HG03064 (cell line): ENCODE measurements at regions not wholly inside any gene's neighbourhood (a gene's known extent, or its start where the extent isn't known, plus 50 kb on each side); places are given as distances from the start of the nearest gene placed in this dataset.
"Not testable (repeated sequence)": the region's sequence is repeated elsewhere in the genome, so short reads cannot be mapped to it uniquely, and the experiment has no call there.

ENCODE experiments used
- ATAC-seq: cut with Tn5 transposase; IDR thresholded peaks from one replicate; pipeline ENCODE4 v1.9.1; 2021; ENCODE audit warnings: low read depth; ENCODE audit not compliant: unreplicated experiment

- no peak for ATAC-seq
Observed at GRCh38 chr13:55155046-55155445, 1985.7 kb upstream of the PRR20A start.

DNA sequence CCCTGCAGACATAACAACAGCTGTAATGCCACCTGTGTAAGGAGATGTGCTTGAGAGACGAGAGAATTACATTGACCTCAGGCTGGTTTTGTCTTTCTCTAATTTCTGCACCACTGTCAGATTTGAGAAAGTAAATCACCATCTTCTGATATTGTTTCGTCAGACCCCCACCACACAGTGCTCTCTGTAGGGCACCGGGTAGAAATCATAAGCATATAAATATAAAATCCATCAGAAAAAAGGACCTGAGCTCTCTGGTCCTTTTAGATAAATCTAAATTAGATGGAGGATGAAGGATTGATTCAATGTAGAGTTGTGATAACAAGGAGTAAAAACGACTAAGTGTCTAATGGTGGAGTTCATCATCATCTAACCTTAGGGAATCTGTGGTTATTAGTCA lies 1981.0 kb upstream of the PRR20A start:
- no peak for ATAC-seq

DNA sequence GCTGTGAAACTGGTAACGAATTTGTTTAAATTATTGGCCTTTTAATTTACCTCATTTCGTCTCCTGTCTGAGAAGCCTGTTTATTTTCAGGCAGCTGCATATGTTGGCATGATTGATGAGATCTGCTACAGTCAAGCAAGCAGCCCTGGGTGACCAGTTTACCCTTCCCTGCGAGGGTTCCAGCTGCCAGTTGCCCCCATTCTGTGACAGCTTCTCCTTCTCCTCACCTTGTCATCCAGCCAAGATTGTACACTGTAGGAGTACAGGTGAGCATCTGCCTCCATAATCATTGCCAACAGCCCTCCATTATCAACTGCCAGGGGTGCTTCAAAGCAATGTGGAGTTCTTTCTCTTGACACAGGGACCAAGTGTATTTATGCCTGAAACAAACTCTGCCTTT lies 1979.9 kb upstream of the PRR20A start:
- no peak for ATAC-seq

GRCh38 chr13:55178582-55178981 lies 1962.1 kb upstream of the PRR20A start:
- ATAC-seq: not testable (repeated sequence)

DNA sequence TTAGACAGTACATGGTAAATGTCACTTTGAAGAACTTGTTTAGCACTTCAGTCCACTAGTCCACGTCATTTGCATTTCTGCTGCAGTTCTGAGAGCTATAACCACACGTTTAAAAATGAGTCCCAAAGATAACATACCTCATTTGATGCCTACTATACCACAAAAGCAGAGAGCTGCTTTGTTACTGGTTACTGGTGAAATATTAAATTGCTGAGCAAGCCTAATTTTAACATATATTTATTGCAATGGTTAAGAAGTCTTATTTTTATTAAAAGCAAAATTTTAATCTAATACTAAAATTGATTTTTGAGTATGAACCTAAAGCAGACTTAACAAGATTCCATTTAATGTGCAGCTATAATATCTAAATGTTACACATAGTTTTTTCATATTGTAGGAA lies 1949.7 kb upstream of the PRR20A start:
- ATAC-seq: no peak

DNA sequence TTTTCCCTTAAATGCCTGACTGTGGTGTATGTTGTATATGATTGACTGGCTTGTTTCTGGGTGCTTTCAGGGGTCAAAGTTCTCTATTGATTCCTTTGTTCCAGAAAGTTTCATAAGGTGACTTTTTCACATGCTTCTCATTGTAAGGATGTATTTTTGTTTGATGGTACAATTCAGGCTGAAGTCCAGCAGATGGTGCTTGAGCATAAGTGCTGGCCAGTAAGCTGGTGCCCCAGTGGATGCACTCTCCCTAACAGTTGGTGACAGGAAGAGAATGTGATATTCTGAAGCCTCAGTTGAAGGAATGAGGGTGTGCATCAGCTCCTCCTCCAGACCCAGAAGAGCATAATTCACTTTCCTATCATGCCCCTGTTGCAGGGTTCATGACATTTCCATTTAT lies 1941.6 kb upstream of the PRR20A start:
- ATAC-seq: no peak

GRCh38 chr13:55214841-55215345 lies 1925.8 kb upstream of the PRR20A start:
- no peak for ATAC-seq

GRCh38 chr13:55219538-55219937 lies 1921.2 kb upstream of the PRR20A start:
- ATAC-seq: no peak

GRCh38 chr13:55229906-55230569 lies 1910.7 kb upstream of the PRR20A start:
- ATAC-seq: no peak

DNA sequence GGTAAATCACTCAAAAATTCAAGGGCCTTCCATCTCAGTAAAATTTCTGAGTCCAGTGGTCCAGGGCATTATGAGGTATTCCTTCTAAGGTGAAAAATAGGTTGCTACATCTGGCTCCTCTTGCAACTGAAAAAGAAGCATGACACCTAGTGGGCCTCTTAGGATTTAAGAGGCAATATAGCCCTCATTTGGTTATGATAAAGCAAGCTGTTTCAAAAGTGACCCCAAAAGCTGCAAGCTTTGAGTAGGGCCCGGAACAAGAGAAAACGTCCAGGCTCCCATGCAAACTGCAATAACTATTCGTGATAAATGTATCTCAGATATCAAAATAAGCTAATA lies 1910.2 kb upstream of the PRR20A start:
- no peak for ATAC-seq

GRCh38 chr13:55234311-55234710 lies 1906.4 kb upstream of the PRR20A start:
- no peak for ATAC-seq

DNA sequence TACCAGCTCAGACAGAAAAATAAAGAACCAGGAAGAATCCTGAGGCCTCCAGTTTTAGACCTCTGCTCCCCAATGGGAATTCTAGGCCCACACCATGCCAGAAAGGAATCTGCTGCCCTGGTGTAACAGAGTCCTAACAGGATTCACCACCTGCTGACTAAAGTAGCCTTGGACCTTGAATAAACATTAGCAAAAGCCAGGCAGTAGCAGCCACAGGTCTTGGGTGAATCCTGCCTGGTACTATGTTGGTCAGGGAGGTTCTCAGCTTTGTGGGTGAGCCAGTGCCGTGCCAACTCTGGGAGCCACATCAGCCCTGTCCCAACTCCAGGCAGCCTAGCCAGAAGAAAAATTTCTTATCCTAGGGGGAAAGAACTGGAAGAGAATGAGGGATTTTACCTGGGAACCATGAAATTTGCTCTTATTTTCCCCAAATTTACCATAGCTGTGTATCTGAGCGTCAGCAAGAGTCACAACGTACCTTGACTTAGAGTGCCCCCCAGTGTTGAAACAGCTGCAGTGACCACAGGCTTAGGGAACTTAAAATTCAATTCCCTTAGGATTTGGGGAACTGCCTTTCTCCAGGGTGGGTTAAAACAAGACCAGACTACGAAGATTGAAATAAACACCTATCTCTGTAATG lies 1895.6 kb upstream of the PRR20A start:
- ATAC-seq: no peak

GRCh38 chr13:55255236-55255635 lies 1885.5 kb upstream of the PRR20A start:
- ATAC-seq: no peak

GRCh38 chr13:55263045-55263444 lies 1877.7 kb upstream of the PRR20A start:
- ATAC-seq: no peak

DNA sequence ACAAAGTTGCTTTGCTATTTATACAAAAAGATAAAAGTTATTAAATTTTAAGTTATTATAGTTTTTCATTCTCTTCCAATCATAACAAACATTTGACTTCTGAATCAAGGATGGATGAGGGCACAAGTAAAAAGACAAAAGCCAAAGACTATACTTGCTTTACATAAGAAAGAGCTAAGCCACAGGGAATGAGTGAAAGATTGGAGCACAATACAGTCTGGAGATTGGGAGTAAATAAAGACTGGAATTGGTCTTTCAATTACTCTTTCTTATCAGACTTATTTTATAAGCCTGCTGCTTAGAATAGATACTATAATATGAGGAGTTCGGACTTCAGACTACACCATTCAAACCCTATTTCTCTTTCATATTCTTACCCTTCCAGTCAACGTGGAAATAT lies 1874.1 kb upstream of the PRR20A start:
- no peak for ATAC-seq

DNA sequence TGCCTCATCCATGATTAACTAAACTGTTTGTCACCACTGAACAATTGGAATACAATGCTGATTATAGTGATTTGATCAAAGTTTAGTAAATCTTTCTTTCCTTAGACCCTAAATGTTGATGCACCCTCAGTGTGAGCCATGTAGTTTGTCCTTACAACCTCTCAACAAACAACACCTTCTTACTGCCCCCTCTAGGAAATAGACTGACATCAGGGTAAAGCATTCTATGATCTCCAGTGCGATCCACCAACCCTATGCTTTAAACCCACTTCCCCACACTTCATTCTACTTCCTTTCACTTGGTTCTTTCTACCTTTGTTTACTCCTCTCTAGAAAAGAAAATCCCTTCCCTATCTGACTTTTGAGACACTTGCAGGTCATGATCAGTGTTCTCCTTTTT lies 1842.5 kb upstream of the PRR20A start:
- ATAC-seq: no peak

DNA sequence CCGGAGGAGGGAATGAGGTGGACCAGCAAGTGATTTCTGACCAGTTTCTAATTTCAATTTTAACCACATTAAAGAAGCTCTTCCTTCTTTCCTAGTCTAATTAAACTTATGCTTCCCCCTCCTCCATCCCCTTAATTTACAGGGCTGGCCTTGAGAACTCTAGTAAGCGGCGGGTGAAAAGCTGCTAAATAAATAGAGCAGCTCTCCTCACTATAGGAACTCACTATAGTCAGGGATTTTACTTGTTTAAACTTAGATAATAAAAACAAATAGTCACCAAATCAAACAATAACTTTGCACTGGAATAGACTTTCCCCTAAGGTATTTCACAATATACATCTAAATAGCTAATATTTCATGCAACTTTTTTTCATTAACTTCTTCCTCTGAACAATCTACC lies 1838.2 kb upstream of the PRR20A start:
- ATAC-seq: no peak

- no peak for ATAC-seq
Observed at GRCh38 chr13:55307909-55308308, 1832.8 kb upstream of the PRR20A start.

DNA sequence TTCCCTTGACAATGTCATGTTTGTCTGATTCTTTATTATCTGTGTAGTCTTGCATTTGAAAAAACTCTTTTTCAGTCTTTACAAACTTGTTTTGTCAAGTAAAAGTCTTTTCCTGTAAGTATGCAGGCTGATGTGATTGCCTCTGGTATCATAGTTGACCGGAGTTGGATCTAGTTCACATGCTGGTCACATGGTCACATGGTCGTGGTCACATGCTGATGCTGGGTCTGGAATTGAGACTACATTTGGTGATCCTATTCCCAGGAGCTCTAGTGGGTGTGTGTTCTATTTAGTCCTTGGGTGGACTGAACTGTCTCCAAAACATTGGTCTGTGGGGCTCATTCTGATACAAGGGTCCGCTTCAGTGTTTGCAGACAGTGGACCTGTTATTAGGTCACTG lies 1798.8 kb upstream of the PRR20A start:
- no peak for ATAC-seq

GRCh38 chr13:55345224-55345623 lies 1795.5 kb upstream of the PRR20A start:
- ATAC-seq: no peak

GRCh38 chr13:55347528-55347927 lies 1793.2 kb upstream of the PRR20A start:
- no peak for ATAC-seq

DNA sequence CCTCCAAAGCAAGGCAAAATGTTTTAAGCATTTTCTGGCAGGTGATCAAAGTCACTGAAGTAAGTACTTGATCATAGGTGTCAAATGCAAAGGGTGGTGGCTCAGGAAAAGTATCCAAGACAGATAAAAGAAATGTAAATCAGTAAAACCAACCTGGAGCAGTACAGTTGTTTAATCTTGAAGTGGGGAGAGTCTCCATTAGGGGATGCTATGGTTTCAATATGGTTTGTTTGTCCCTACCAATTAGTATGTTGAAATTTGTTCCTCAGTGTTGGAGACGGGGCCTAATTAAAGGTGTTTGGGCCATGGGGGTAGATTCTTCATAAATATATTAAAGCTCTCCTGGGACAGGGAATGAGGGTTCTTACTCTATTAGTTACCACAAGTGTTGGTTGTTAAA lies 1781.7 kb upstream of the PRR20A start:
- ATAC-seq: no peak
